GM03348 (cell line): ENCODE measurements at regions not wholly inside any gene's neighbourhood (a gene's known extent, or its start where the extent isn't known, plus 50 kb on each side); places are given as distances from the start of the nearest gene placed in this dataset.

ENCODE experiments used
- DNase-seq: peaks from one replicate; pipeline ENCODE4 v3.0.0; 2012; ENCODE audit warnings: low spot score

GRCh38 chr16:64539811-64540371 lies 582.0 kb downstream of the CDH11 start:
- no peak for DNase-seq

- DNase-seq = no peak
These were observed 587.6 kb downstream of the CDH11 start for GRCh38 chr16:64534180-64534780.

- DNase-seq = no peak
These were observed 589.2 kb downstream of the CDH11 start for GRCh38 chr16:64532691-64533090.

GRCh38 chr16:64532117-64532516 lies 589.7 kb downstream of the CDH11 start:
- no peak for DNase-seq

- DNase-seq = no peak
These were observed 590.5 kb downstream of the CDH11 start for GRCh38 chr16:64531401-64531800.

GRCh38 chr16:64522548-64522947 lies 599.3 kb downstream of the CDH11 start:
- DNase-seq = no peak

- DNase-seq = no peak
These were observed 608.0 kb downstream of the CDH11 start for GRCh38 chr16:64513871-64514270.

GRCh38 chr16:64507240-64508024 lies 614.4 kb downstream of the CDH11 start:
- no peak for DNase-seq

GRCh38 chr16:64499211-64499610 lies 622.7 kb downstream of the CDH11 start:
- DNase-seq = no peak

GRCh38 chr16:64498363-64498762 lies 623.5 kb downstream of the CDH11 start:
- no peak for DNase-seq

GRCh38 chr16:64493709-64494108 lies 628.2 kb downstream of the CDH11 start:
- no peak for DNase-seq

- DNase-seq = no peak
These were observed 632.4 kb downstream of the CDH11 start for GRCh38 chr16:64489449-64489848.

- no peak for DNase-seq
These were observed 635.3 kb downstream of the CDH11 start for GRCh38 chr16:64486561-64486960.

- DNase-seq = no peak
These were observed 640.4 kb downstream of the CDH11 start for GRCh38 chr16:64481497-64481896.

- DNase-seq = peak; percentile 71
These were observed 643.5 kb downstream of the CDH11 start for GRCh38 chr16:64478252-64478906.

GRCh38 chr16:64475627-64476351 lies 646.1 kb downstream of the CDH11 start:
- DNase-seq = no peak

GRCh38 chr16:64470916-64471315 lies 650.9 kb downstream of the CDH11 start:
- peak; percentile 10 for DNase-seq

- DNase-seq = peak; percentile 18
These were observed 651.8 kb downstream of the CDH11 start for GRCh38 chr16:64469906-64470702.

GRCh38 chr16:64469351-64469750 lies 652.5 kb downstream of the CDH11 start:
- DNase-seq = no peak

- no peak for DNase-seq
These were observed 653.3 kb downstream of the CDH11 start for GRCh38 chr16:64468515-64469090.

- DNase-seq = peak; percentile 12
These were observed 662.0 kb downstream of the CDH11 start for GRCh38 chr16:64459821-64460220.
